ENCODE measurements at regions not wholly inside any gene's neighbourhood (a gene's known extent, or its start where the extent isn't known, plus 50 kb on each side); places are given as distances from the start of the nearest gene placed in this dataset.
A peak's percentile ranks its signal among the peaks of the same experiment; 100 is the strongest.
"Not testable (repeated sequence)": the region's sequence is repeated elsewhere in the genome, so short reads cannot be mapped to it uniquely, and the experiment has no call there.

GRCh38 chr3:101913168-101913567, 63.9 kb downstream of the NFKBIZ start:
- DNase-seq: no peak

- DNase-seq: not testable (repeated sequence)
These were observed 68.4 kb downstream of the NFKBIZ start for GRCh38 chr3:101917761-101918160.

- DNase-seq: not testable (repeated sequence)
These were observed 72.9 kb downstream of the NFKBIZ start for GRCh38 chr3:101922151-101922725.

GRCh38 chr3:101924621-101925020, 75.3 kb downstream of the NFKBIZ start:
- DNase-seq: not testable (repeated sequence)

- DNase-seq: not testable (repeated sequence)
These were observed 75.8 kb downstream of the NFKBIZ start for GRCh38 chr3:101925124-101925523.

GRCh38 chr3:101925564-101925963, 76.2 kb downstream of the NFKBIZ start:
- no peak for DNase-seq

DNA sequence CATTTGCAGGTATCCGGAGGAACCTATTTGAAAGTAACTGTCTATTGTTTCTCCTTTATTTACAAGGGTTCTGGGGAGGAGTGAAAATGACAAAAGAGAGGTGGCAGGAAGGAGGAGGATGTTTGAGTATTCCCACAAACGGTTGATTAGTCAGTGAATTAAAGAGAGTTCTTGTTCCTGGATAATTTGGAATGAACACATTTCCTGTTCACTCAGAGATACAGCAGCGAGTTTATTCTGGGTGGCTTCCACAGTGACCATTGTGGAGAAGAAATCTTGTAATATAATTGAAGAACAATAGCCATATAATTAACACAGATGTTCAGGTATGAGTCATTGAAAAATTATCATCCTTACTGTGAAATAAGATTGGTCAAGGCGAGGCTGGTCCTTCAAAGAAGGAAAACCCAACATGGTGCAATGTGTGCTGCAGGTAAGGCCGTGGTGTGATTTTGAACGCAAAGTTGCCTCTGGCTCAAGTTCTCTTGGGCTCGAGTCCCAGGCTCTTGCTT, 77.3 kb downstream of the NFKBIZ start:
- DNase-seq: peak; percentile 74

DNA sequence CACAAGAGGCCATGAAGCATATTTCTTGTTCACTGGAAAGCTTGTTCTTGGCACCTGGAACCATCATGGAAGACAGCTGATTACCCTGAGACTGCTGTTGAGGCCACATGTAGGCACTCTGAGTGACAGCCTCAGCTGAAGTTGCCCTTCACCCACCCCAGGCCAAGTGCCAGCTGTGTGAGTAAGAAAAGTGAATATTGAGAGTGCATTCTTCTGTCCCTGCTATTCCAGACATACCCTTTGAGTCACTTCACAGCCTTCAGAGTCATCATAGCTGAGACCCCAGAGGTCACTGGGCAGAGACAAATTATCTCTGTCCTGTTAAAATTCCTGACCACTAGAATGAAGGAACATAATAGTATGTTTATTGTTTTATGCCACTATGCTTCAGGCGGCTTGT, 79.6 kb downstream of the NFKBIZ start:
- peak; percentile 49 for DNase-seq

DNA sequence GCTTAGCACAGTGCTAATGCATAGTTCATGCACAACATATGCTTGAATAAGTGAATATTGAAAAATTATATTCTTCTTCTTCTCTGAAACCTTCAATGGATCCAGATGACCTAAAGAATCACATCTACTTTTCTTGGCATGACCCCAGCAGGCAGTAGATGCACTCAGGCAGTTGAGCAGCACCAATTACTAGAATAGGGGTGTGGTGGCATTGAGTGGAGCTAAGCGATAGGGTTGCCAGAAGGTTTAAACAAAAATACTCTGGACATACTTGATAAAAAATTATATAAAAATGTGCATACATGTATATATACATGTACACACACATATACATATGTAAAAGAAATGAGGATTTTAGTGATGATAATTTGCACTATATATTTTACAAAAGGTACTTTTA, 81.8 kb downstream of the NFKBIZ start:
- DNase-seq: no peak

GRCh38 chr3:101932326-101933068, 83.2 kb downstream of the NFKBIZ start:
- no peak for DNase-seq

DNA sequence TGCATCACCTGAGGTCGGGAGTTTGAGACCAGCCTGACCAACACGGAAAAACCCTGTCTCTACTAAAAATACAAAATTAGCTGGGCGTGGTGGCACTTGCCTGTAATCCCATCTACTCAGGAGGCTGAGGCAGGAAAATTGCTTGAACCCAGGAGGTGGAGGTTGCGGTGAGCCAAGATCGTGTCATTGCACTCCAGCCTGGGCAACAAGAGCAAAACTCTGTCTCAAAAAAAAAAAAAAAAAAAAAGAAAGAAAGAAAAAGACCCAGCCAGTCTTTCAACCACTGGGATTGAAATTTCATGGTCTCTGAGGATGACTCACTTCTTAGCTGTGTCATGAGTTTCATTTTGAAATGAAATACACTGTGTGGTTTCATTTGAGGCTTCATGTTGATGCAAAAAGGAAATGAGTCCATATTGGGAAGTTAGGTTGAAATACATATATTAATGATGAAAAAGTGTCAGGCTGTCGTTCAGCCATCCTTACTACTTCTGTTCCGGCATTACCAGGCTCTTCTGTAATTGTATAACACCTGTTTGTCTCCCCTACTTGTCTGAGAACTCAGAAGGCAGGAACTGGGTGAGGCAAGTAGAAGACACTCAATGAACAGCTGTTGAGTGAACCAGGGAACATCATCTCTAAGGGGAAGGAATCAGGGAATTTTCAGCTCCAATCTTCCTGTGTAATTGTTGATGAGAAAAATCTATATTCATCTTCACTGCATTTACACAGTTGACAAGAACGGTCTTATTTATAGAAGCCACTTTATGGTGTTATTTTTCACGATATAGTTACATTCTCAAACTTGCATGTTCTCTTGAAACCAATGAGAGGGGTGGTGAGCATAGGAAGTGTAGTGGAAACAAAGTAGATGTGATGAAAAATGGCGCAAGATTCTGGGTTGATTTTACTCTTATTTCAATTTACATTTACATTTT, 87.4 kb downstream of the NFKBIZ start:
- peak; percentile 60 for DNase-seq

- no peak for DNase-seq
These were observed 89.0 kb downstream of the NFKBIZ start for GRCh38 chr3:101938262-101938847.

DNA sequence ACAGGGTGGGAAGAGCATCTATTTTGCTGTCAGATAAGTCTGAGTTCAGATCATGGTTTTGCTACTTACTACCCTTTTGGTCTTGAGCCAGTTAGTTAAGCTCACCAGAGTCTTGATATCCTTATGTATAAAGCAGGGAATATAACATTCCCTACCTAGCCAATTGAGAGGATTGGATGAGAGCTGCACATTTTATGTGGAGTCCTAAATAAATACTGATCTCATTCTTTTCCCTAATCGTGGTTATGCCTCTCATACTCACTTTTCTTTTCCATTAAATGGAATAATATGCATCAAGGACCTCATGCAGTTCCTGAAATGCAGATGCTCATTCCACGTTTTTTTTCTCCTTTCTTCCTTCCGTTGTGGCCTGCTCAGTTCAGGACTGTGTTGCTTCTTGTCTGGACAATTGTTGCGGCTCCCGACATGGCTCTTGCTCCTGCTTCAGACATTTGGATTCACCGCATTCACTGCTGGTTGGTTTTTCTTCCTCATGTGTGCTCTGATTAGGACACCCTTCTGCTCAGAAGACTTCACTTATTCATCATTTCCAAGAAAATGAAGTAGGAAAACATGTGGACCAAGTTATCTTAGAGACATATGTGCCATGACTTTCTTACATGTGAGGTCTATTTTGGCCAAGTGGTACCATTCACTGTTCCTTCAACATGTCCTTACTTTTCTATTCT, 90.2 kb downstream of the NFKBIZ start:
- DNase-seq: no peak

DNA sequence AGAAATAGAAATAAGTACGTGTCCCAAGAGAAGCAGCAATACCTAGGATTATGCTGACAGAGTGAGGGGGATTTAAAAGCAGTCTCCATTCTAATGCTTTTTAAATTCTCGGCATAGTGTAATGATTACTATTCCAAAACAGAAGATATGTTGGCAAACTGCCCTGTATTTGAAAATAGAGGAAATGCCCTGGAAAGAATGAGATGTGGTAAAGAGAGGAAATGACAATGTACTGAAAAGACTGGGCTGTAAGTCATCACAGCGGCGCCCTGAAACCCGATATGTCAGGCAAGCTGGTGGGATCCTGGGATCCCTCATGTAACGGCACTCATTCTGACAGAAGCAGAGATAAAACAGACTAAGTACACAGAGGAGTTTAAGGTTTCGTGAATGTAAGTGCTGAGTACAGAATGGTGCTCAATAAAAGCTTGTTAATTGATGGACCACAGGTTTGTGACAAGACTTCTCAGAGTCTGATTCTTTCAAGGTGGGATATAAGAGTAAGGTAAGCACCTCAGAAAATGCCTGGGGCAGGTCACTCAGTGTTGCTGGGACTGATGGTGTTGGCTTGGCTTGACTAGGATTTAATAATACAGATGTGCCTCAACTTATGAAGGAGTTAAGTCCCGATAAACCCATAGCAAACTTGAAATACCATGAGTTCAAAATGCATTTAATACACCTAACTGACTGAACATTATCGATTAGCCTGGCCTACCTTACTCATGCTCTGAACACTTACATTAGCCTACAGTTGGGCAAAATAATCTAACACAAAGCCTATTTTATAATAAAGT, 91.4 kb downstream of the NFKBIZ start:
- peak; percentile 91 for DNase-seq

- peak; percentile 28 for DNase-seq
These were observed 92.2 kb downstream of the NFKBIZ start for GRCh38 chr3:101941318-101942040.

GRCh38 chr3:101942356-101942755, 93.0 kb downstream of the NFKBIZ start:
- no peak for DNase-seq

GRCh38 chr3:101943029-101943428, 93.7 kb downstream of the NFKBIZ start:
- no peak for DNase-seq

DNA sequence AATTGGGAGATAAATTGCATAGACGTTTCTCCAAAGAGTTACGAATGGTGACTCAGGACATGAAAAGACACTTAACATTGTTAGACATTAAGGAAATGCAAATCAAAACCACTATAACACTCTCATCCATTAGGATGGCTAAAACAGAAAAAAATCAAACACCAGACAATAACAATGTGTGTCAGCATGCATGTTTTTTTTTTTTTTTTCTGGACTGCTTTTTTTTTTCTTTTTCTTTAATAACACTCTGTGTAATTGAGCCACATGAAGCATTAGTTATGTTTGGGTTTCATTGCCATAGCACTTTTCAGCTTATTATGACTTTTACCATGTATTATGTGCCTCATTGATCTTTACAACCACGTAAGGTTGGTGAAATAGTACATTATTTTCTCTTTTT, 95.0 kb downstream of the NFKBIZ start:
- DNase-seq: no peak

DNA sequence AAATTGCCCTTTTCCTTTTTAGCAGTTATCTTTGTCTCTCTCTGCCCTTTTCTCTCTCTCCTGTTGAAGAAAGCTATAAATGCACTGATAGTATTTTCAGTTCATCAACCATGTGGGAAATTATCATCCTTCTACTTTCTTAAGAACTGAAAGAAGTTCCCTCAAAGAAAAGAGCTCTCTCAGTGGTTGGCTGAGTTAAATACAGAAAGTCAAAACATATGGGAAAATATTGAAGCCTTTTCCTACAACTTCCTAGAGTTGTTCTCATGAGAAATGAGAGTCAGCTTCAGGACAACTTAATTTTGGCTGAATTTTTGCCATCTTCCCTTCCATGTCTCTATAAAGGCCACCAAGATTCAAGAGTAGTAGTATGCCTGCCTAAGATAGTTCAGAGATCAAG, 96.7 kb downstream of the NFKBIZ start:
- DNase-seq: no peak

GRCh38 chr3:101946906-101947305, 97.6 kb downstream of the NFKBIZ start:
- no peak for DNase-seq

GRCh38 chr3:101950510-101950909, 101.2 kb downstream of the NFKBIZ start:
- peak; percentile 56 for DNase-seq
